ENCODE measurements at regions not wholly inside any gene's neighbourhood (a gene's known extent, or its start where the extent isn't known, plus 50 kb on each side); places are given as distances from the start of the nearest gene placed in this dataset.

GRCh38 chr9:26368241-26368640 lies 524.4 kb downstream of the CAAP1 start:
- no peaks in the 10 kb centered on the region for H3K36me3 Mint-ChIP-seq

DNA sequence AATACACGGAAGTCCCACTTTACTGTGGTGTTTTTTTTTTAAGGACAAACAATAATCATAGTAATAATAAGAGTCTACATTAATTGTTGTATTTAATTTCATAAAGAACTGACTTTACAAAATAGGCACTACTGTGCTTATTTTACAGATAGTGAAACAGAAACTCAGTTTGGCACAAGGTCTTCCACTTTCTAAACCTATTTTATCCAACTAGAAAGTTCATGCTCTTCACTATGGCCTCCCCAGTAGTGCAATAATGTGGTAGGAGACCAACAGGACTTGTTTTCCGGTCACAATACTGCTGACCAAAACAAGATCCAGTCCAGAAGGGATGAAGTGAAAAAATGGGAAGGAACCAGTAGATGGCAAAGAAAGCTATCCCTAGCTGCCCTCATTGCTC lies 531.6 kb downstream of the CAAP1 start:
- CTCF ChIA-PET: no interaction called here
- peaks cover 3% of the 10 kb centered on the region for H3K36me3 Mint-ChIP-seq
- H3K4me1 Mint-ChIP-seq: no peaks in the 10 kb centered on the region
- H3K9me3 Mint-ChIP-seq: peaks cover 17% of the 10 kb centered on the region
- H3K4me3 Mint-ChIP-seq: no peak overlapping the region
- TF ChIP-seq, protein P1, sequence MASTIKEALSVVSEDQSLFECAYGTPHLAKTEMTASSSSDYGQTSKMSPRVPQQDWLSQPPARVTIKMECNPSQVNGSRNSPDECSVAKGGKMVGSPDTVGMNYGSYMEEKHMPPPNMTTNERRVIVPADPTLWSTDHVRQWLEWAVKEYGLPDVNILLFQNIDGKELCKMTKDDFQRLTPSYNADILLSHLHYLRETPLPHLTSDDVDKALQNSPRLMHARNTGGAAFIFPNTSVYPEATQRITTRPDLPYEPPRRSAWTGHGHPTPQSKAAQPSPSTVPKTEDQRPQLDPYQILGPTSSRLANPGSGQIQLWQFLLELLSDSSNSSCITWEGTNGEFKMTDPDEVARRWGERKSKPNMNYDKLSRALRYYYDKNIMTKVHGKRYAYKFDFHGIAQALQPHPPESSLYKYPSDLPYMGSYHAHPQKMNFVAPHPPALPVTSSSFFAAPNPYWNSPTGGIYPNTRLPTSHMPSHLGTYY (CRISPR knock-in tag; IDR thresholded peaks at IDR 0.05): no peak
- TF ChIP-seq TCF7 (CRISPR knock-in tag; IDR thresholded peaks at IDR 0.05; ENCODE audit: low read depth) (no peak), KAT7 (CRISPR knock-in tag; IDR thresholded peaks at IDR 0.05; ENCODE audit: borderline replicate concordance) (no peak), TEAD4 (CRISPR knock-in tag; IDR thresholded peaks at IDR 0.05) (no peak), USF2 (CRISPR knock-in tag; IDR thresholded peaks at IDR 0.05) (no peak), ZNF532 (CRISPR knock-in tag; IDR thresholded peaks at IDR 0.05; ENCODE audit: borderline replicate concordance) (no peak), HMGXB4 (CRISPR knock-in tag; IDR thresholded peaks at IDR 0.05) (no peak), NFATC4 (CRISPR knock-in tag; IDR thresholded peaks at IDR 0.05) (no peak), FOXP1 (CRISPR knock-in tag; IDR thresholded peaks at IDR 0.05; ENCODE audit: borderline replicate concordance) (no peak), CREM (CRISPR knock-in tag; IDR thresholded peaks at IDR 0.05) (no peak), ZNF219 (CRISPR knock-in tag; IDR thresholded peaks at IDR 0.05; ENCODE audit: borderline replicate concordance) (no peak), HMGA2 (CRISPR knock-in tag; IDR thresholded peaks at IDR 0.05) (no peak)
- TF ChIP-seq, protein P2, sequence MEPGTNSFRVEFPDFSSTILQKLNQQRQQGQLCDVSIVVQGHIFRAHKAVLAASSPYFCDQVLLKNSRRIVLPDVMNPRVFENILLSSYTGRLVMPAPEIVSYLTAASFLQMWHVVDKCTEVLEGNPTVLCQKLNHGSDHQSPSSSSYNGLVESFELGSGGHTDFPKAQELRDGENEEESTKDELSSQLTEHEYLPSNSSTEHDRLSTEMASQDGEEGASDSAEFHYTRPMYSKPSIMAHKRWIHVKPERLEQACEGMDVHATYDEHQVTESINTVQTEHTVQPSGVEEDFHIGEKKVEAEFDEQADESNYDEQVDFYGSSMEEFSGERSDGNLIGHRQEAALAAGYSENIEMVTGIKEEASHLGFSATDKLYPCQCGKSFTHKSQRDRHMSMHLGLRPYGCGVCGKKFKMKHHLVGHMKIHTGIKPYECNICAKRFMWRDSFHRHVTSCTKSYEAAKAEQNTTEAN (CRISPR knock-in tag; IDR thresholded peaks at IDR 0.05): no peak
- TF ChIP-seq, protein P3, sequence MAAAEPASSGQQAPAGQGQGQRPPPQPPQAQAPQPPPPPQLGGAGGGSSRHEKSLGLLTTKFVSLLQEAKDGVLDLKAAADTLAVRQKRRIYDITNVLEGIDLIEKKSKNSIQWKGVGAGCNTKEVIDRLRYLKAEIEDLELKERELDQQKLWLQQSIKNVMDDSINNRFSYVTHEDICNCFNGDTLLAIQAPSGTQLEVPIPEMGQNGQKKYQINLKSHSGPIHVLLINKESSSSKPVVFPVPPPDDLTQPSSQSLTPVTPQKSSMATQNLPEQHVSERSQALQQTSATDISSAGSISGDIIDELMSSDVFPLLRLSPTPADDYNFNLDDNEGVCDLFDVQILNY (CRISPR knock-in tag; IDR thresholded peaks at IDR 0.05): no peak
- TF ChIP-seq, protein P4, sequence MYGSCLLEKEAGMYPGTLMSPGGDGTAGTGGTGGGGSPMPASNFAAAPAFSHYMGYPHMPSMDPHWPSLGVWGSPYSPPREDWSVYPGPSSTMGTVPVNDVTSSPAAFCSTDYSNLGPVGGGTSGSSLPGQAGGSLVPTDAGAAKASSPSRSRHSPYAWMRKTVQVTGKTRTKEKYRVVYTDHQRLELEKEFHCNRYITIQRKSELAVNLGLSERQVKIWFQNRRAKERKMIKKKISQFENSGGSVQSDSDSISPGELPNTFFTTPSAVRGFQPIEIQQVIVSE (CRISPR knock-in tag; IDR thresholded peaks at IDR 0.05; ENCODE audit: borderline replicate concordance): no peak
- H3K27ac Mint-ChIP-seq: no peak overlapping the region
- ATAC-seq (no peak), DNase-seq (ENCODE audit: low spot score) (no peak)
- POLR2A ChIA-PET: no interaction called here
- H3K27me3 Mint-ChIP-seq (ENCODE audit: low read depth): no peaks in the 10 kb centered on the region

More at GRCh38 chr9:26368241-26368640, 524.4 kb downstream of the CAAP1 start:
- ChIA-PET CTCF (interaction anchor here (0.5 kb wide), 1 partner anchor 40 kb away, joined by 3 read pairs; no protein-coding TSS in a partner anchor), POLR2A (no interaction called here)
- no peak for ATAC-seq
- Mint-ChIP-seq H3K4me3 (no peak overlapping the region), H3K4me1 (no peaks in the 10 kb centered on the region), H3K27ac (no peak overlapping the region), H3K9me3 (peaks cover 7% of the 10 kb centered on the region), H3K27me3 (ENCODE audit: low read depth) (no peaks in the 10 kb centered on the region)
- DNase-seq (ENCODE audit: low spot score): no peak
- no peak for TF ChIP-seq HMGA2 (CRISPR knock-in tag; IDR thresholded peaks at IDR 0.05)
